ENCODE measurements at regions not wholly inside any gene's neighbourhood (a gene's known extent, or its start where the extent isn't known, plus 50 kb on each side); places are given as distances from the start of the nearest gene placed in this dataset.

DNA sequence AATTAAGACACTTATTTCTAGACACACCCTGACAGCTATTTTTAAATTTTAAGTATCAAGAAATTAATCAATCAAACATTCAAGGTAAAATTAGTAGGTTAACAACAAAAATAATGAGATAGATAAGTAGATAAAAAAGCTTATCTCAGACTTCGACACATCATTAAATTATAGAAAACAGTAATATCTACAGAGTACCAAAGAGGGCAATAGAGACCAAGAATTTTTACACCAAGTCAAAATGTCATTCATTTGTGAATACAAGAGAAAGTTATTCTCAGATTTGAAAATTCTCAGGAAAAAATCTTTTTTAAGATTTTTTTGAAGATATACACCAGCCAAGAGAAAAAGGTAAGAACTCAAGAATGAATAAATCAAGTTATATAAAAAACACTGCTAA, 445.6 kb downstream of the ACTL7B start:
- Histone ChIP-seq H3K4me1 (ENCODE audit: insufficient read depth, low read length) (no peaks in the 10 kb centered on the region), H3K4me3 (replicated peaks in 1 of 3; ENCODE audit: insufficient read depth in 1 of 3, low read depth in 2 of 3, low read length in 3 of 3) (no peak overlapping the region), H3K9ac (ENCODE audit: insufficient read depth, low read depth, low read length) (no peak overlapping the region), H3K79me2 (ENCODE audit: insufficient read depth, low read length) (no peaks in the 10 kb centered on the region), H3K9me3 (ENCODE audit: low read length) (no peaks in the 10 kb centered on the region), H3K27ac (ENCODE audit: extremely low read length, insufficient read depth, low read length) (no peak overlapping the region), H3K36me3 (replicated peaks in 1 of 2; ENCODE audit: control insufficient read depth in 1 of 2, insufficient read depth in 2 of 2, low read length in 2 of 2) (no peaks in the 10 kb centered on the region), H4K20me1 (ENCODE audit: insufficient read depth, low read length) (no peaks in the 10 kb centered on the region), H3K27me3 (ENCODE audit: control insufficient read depth in 1 of 2, insufficient read depth in 2 of 2, low read length in 2 of 2) (no peaks in the 10 kb centered on the region), H3K4me2 (ENCODE audit: low read depth, low read length) (no peak overlapping the region), H2AFZ (ENCODE audit: low read length) (no peak overlapping the region)
- intact Hi-C loops (cut with micrococcal nuclease; ENCODE audit: unreplicated experiment) (loop anchor here (10.0 kb wide), 3 partner anchors 265 to 925 kb away; partner anchors contain the start of gene KLF4), in situ Hi-C loops (cut with HindIII; ENCODE audit: extremely low pct_ligation_motif_present, low pct_unique_long_range_greater_than_20kb) (no loop called here)
- FAIRE-seq (no peak), ATAC-seq (no peak), DNase-seq (ENCODE audit: low spot score) (no peak)
- POLR2A ChIA-PET: no interaction called here
- CTCF ChIA-PET (ENCODE audit: low intra/inter-chr PET ratio, low total read pairs): no interaction called here
- TF ChIP-seq, protein P1, sequence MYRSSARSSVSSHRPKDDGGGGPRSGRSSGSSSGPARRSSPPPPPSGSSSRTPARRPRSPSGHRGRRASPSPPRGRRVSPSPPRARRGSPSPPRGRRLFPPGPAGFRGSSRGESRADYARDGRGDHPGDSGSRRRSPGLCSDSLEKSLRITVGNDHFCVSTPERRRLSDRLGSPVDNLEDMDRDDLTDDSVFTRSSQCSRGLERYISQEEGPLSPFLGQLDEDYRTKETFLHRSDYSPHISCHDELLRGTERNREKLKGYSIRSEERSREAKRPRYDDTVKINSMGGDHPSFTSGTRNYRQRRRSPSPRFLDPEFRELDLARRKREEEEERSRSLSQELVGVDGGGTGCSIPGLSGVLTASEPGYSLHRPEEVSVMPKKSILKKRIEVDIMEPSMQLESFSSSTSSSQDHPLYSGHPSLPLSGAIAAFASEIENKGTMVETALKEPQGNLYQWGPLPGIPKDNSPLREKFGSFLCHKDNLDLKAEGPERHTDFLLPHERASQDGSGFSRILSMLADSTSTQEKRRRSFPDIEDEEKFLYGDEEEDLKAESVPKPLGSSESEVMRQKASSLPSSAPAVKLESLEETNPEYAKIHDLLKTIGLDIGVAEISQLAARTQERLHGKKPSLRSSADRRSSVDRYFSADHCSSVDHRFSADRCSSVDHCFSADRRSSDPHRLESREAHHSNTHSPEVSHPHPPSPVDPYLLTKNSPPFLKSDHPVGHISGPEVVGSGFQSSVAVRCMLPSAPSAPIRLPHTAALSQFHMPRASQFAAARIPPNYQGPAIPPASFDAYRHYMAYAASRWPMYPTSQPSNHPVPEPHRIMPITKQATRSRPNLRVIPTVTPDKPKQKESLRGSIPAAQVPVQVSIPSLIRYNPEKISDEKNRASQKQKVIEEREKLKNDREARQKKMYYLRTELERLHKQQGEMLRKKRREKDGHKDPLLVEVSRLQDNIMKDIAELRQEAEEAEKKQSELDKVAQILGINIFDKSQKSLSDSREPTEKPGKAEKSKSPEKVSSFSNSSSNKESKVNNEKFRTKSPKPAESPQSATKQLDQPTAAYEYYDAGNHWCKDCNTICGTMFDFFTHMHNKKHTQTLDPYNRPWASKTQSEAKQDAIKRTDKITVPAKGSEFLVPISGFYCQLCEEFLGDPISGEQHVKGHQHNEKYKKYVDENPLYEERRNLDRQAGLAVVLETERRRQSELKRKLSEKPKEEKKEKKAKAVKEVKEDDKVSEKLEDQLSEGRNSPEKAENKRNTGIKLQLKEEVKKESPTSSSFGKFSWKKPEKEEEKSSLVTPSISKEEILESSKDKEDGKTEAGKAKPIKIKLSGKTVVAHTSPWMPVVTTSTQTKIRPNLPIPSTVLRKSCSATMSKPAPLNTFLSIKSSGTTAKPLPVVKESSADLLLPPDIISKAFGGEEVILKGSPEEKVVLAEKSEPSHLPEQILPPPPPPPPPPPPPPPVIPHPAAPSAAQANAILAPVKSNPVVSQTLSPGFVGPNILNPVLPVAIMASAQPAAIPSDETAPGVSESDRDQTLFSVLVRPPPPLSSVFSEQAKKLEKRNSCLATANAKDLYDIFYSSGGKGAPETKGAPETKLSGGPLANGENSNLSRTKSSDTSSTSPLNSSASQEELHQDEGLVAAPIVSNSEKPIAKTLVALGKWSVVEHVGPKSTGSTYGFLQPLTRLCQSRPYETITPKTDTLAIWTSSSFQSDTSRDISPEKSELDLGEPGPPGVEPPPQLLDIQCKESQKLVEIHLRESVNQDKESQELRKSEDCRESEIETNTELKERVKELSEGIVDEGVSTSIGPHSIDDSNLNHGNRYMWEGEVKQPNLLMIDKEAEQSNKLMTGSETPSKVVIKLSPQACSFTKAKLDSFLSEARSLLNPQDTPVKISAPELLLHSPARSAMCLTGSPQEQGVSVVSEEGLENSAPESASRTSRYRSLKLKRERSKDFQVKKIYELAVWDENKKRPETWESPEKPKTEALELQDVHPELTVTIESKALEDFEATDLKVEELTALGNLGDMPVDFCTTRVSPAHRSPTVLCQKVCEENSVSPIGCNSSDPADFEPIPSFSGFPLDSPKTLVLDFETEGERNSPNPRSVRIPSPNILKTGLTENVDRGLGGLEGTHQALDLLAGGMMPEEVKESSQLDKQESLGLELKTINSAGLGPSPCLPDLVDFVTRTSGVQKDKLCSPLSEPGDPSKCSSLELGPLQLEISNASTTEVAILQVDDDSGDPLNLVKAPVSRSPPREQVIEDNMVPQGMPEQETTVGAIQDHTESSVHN (CRISPR knock-in tag; IDR thresholded peaks at IDR 0.05): no peak
- TF ChIP-seq ZSCAN22 (CRISPR knock-in tag; IDR thresholded peaks at IDR 0.05): no peak
- TF ChIP-seq ZNF274 (CRISPR knock-in tag; IDR thresholded peaks at IDR 0.05): no peak
- no peak for TF ChIP-seq NFKB2 (CRISPR knock-in tag; IDR thresholded peaks at IDR 0.05; ENCODE audit: borderline replicate concordance)
- TF ChIP-seq, protein P2, sequence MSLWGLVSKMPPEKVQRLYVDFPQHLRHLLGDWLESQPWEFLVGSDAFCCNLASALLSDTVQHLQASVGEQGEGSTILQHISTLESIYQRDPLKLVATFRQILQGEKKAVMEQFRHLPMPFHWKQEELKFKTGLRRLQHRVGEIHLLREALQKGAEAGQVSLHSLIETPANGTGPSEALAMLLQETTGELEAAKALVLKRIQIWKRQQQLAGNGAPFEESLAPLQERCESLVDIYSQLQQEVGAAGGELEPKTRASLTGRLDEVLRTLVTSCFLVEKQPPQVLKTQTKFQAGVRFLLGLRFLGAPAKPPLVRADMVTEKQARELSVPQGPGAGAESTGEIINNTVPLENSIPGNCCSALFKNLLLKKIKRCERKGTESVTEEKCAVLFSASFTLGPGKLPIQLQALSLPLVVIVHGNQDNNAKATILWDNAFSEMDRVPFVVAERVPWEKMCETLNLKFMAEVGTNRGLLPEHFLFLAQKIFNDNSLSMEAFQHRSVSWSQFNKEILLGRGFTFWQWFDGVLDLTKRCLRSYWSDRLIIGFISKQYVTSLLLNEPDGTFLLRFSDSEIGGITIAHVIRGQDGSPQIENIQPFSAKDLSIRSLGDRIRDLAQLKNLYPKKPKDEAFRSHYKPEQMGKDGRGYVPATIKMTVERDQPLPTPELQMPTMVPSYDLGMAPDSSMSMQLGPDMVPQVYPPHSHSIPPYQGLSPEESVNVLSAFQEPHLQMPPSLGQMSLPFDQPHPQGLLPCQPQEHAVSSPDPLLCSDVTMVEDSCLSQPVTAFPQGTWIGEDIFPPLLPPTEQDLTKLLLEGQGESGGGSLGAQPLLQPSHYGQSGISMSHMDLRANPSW (CRISPR knock-in tag; IDR thresholded peaks at IDR 0.05; ENCODE audit: borderline replicate concordance): no peak
- TF ChIP-seq ARHGAP35 (CRISPR knock-in tag; IDR thresholded peaks at IDR 0.05; ENCODE audit: borderline replicate concordance): no peak
- TF ChIP-seq, protein P3, sequence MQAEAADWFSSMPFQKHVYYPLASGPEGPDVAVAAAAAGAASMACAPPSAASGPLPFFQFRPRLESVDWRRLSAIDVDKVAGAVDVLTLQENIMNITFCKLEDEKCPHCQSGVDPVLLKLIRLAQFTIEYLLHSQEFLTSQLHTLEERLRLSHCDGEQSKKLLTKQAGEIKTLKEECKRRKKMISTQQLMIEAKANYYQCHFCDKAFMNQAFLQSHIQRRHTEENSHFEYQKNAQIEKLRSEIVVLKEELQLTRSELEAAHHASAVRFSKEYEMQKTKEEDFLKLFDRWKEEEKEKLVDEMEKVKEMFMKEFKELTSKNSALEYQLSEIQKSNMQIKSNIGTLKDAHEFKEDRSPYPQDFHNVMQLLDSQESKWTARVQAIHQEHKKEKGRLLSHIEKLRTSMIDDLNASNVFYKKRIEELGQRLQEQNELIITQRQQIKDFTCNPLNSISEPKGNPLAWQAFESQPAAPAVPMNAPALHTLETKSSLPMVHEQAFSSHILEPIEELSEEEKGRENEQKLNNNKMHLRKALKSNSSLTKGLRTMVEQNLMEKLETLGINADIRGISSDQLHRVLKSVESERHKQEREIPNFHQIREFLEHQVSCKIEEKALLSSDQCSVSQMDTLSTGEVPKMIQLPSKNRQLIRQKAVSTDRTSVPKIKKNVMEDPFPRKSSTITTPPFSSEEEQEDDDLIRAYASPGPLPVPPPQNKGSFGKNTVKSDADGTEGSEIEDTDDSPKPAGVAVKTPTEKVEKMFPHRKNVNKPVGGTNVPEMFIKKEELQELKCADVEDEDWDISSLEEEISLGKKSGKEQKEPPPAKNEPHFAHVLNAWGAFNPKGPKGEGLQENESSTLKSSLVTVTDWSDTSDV (CRISPR knock-in tag; IDR thresholded peaks at IDR 0.05): no peak
- no peak for TF ChIP-seq PHB2 (IDR thresholded peaks at IDR 0.05; ENCODE audit: partially characterized antibody)
- no TSS peak for BruUV-seq (replicated peaks)
- 23% methylated on average over 1 of the region's 1 CpG for WGBS (ENCODE audit: low lambda C conversion rate)

Data from HepG2 (cell line).